ENCODE measurements at regions not wholly inside any gene's neighbourhood (a gene's known extent, or its start where the extent isn't known, plus 50 kb on each side); places are given as distances from the start of the nearest gene placed in this dataset.

- TF ChIP-seq CTCF (conservative IDR thresholded peaks at IDR 0.05; ENCODE audit: low read depth, low read length) = no peak
- TF ChIP-seq MXI1 (IDR thresholded peaks at IDR 0.05; ENCODE audit: borderline replicate concordance, low read depth, low read length) = no peak
- no peak for TF ChIP-seq POLR2A (IDR thresholded peaks at IDR 0.05; ENCODE audit: low read depth, low read length)
- no peak for TF ChIP-seq CEBPB (IDR thresholded peaks at IDR 0.05; ENCODE audit: low read depth, low read length)
- TF ChIP-seq RAD21 (IDR thresholded peaks at IDR 0.05; ENCODE audit: low read length) = no peak
- TF ChIP-seq MAFK (IDR thresholded peaks at IDR 0.05; ENCODE audit: low read depth, low read length) = no peak
- no peak for TF ChIP-seq MAZ (IDR thresholded peaks at IDR 0.05; ENCODE audit: borderline replicate concordance, low read depth, low read length)
- TF ChIP-seq SMC3 (IDR thresholded peaks at IDR 0.05; ENCODE audit: low read depth, low read length) = no peak
- TF ChIP-seq USF2 (IDR thresholded peaks at IDR 0.05; ENCODE audit: low read depth, low read length) = no peak
- no peak for TF ChIP-seq NFE2L2 (IDR thresholded peaks at IDR 0.05; ENCODE audit: low read depth, low read length)
Observed at GRCh38 chr6:45717027-45717426, 298.6 kb downstream of the CLIC5 start.
